HEK293T (cell line): ENCODE measurements at regions not wholly inside any gene's neighbourhood (a gene's known extent, or its start where the extent isn't known, plus 50 kb on each side); places are given as distances from the start of the nearest gene placed in this dataset.

Experiments
- CTCF ChIA-PET: fragments of 350-600 bp; formaldehyde crosslinking; extraction: SDS; loops from one replicate; lab custom pipeline; 2021; ENCODE audit warnings: antibody characterized with exemption, inconsistent platforms; lab: Yijun Ruan, JAX
- POLR2A ChIA-PET: fragments of 350-600 bp; formaldehyde crosslinking; extraction: SDS; loops from one replicate; lab custom pipeline; 2020; ENCODE audit warnings: antibody characterized with exemption, inconsistent platforms; lab: Yijun Ruan, JAX
- DNase-seq: peaks from one replicate; pipeline ENCODE4 v3.0.0; 2012; ENCODE audit warnings: mixed read lengths; ENCODE audit errors: extremely low spot score
- ARNT ChIP-seq: fragments of 450-650 bp; IDR thresholded peaks from 2 replicates; pipeline ENCODE4 v1.6.1; 2017; ENCODE audit warnings: mild to moderate bottlenecking
- BHLHE40 ChIP-seq: fragments of 450-650 bp; IDR thresholded peaks from 2 replicates; pipeline ENCODE4 v1.6.1; 2016; ENCODE audit warnings: mild to moderate bottlenecking, moderate library complexity, borderline replicate concordance
- CTBP1 ChIP-seq: fragments of 450-650 bp; IDR thresholded peaks from 2 replicates; pipeline ENCODE4 v1.6.1; 2016; ENCODE audit warnings: borderline replicate concordance
- ELF4 ChIP-seq: fragments of 450-650 bp; IDR thresholded peaks from 2 replicates; pipeline ENCODE4 v1.6.1; 2017; ENCODE audit warnings: antibody characterized with exemption
- FOXA1 ChIP-seq: fragments of 450-650 bp; IDR thresholded peaks from 2 replicates; pipeline ENCODE4 v1.6.1; 2016; ENCODE audit warnings: mild to moderate bottlenecking
- FOXK2 ChIP-seq: fragments of 450-650 bp; IDR thresholded peaks from 2 replicates; pipeline ENCODE4 v1.6.1; 2016; ENCODE audit warnings: mild to moderate bottlenecking
- FOXM1 ChIP-seq: fragments of 450-650 bp; IDR thresholded peaks from 2 replicates; pipeline ENCODE4 v1.6.1; 2017; ENCODE audit warnings: mild to moderate bottlenecking, borderline replicate concordance
- HDGF ChIP-seq: fragments of 450-650 bp; IDR thresholded peaks from 2 replicates; pipeline ENCODE4 v1.6.1; 2017; ENCODE audit warnings: antibody characterized with exemption, borderline replicate concordance
- L3MBTL2 ChIP-seq: fragments of 450-650 bp; conservative IDR thresholded peaks from 2 replicates; pipeline ENCODE4 v1.6.1; 2016; ENCODE audit warnings: mild to moderate bottlenecking
- LEF1 ChIP-seq: fragments of 450-650 bp; IDR thresholded peaks from 2 replicates; pipeline ENCODE4 v1.6.1; 2017; ENCODE audit warnings: mild to moderate bottlenecking, borderline replicate concordance
- NFRKB ChIP-seq: fragments of 450-650 bp; IDR thresholded peaks from 2 replicates; pipeline ENCODE4 v1.6.1; 2016; ENCODE audit warnings: mild to moderate bottlenecking, moderate library complexity
- SP1 ChIP-seq: fragments of 450-650 bp; IDR thresholded peaks from 2 replicates; pipeline ENCODE4 v1.6.1; 2017
- SUZ12 ChIP-seq: fragments of 450-650 bp; IDR thresholded peaks from 2 replicates; pipeline ENCODE4 v1.6.1; 2016; ENCODE audit warnings: mild to moderate bottlenecking
- TARDBP ChIP-seq: fragments of 450-650 bp; IDR thresholded peaks from 2 replicates; pipeline ENCODE4 v1.6.1; 2016
- ZNF384 ChIP-seq: fragments of 450-650 bp; IDR thresholded peaks from 2 replicates; pipeline ENCODE4 v1.6.1; 2016
- TF ChIP-seq, protein P1 (sequence below): fragments of 450-650 bp; IDR thresholded peaks from 2 replicates; pipeline ENCODE4 v1.6.1; 2016

GRCh38 chr13:74625541-74625940 is 491.3 kb upstream of the KLF12 start:
- CTCF ChIA-PET = no interaction called here
- no peak for DNase-seq
- POLR2A ChIA-PET = no interaction called here
- TF ChIP-seq ZNF384 (no peak), SP1 (no peak), ELF4 (no peak), NFRKB (no peak), LEF1 (no peak), TARDBP (no peak), SUZ12 (no peak)

DNA sequence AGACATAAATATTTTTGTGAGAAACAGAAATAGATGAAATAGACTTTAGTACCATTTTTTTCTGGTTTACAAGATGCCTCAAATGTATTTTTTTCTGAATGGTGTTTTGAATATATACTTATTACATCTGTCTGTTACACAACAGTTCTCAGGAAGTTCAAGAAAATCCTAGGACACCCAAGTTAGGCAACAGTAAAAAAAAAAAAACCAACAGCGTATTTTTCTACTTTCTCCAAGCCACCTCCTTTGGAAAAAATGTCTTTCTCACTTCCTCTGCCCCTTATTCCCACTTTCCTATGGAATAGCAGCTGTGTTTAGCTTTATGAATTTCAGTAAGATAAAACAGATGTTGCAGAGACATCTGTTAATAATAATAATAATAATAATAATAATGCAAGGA is 489.6 kb upstream of the KLF12 start:
- ChIA-PET CTCF (no interaction called here), POLR2A (no interaction called here)
- no peak for DNase-seq
- no peak for TF ChIP-seq FOXK2
- no peak for TF ChIP-seq SUZ12
- TF ChIP-seq ZNF384 = no peak
- no peak for TF ChIP-seq TARDBP
- no peak for TF ChIP-seq HDGF

GRCh38 chr13:74622284-74622683 is 488.1 kb upstream of the KLF12 start:
- ChIA-PET POLR2A (no interaction called here), CTCF (no interaction called here)
- no peak for DNase-seq
- TF ChIP-seq SP1 (no peak), ARNT (no peak), CTBP1 (no peak), ZNF384 (no peak), FOXK2 (no peak), TARDBP (no peak), FOXM1 (no peak), SUZ12 (no peak), NFRKB (no peak), LEF1 (no peak), BHLHE40 (no peak), ELF4 (no peak), FOXA1 (no peak), L3MBTL2 (no peak), HDGF (no peak)
- TF ChIP-seq, protein P1, sequence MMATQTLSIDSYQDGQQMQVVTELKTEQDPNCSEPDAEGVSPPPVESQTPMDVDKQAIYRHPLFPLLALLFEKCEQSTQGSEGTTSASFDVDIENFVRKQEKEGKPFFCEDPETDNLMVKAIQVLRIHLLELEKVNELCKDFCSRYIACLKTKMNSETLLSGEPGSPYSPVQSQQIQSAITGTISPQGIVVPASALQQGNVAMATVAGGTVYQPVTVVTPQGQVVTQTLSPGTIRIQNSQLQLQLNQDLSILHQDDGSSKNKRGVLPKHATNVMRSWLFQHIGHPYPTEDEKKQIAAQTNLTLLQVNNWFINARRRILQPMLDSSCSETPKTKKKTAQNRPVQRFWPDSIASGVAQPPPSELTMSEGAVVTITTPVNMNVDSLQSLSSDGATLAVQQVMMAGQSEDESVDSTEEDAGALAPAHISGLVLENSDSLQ = no peak

GRCh38 chr13:74620711-74621110 is 486.5 kb upstream of the KLF12 start:
- TF ChIP-seq HDGF = no peak
- no peak for TF ChIP-seq ARNT
- TF ChIP-seq BHLHE40 = no peak
- no peak for TF ChIP-seq NFRKB
- DNase-seq = no peak
- ChIA-PET CTCF (no interaction called here), POLR2A (no interaction called here)

DNA sequence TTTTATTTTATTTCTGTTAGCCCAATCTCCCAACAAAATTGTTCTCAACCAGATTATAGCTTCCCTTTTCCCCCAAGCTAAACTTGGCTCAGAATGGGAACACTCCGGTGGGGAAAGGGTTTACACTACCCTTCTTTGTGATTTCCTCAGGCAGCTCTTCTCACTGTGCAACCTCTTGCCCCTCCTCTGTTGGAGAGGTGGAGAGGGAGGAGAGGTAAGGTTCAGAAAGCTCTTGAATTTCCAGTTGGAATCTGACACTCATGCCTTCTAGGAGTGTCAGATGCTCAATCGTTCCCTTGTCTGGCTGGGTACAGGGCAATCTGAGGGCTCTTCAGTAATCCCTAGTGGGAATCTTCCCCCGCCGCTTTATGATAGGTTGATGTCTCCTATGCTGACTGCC is 486.1 kb upstream of the KLF12 start:
- ChIA-PET CTCF (no interaction called here), POLR2A (no interaction called here)
- no peak for DNase-seq
- TF ChIP-seq ARNT (no peak), BHLHE40 (no peak), FOXK2 (no peak), SP1 (no peak), SUZ12 (no peak), L3MBTL2 (no peak)
- TF ChIP-seq, protein P1 = no peak

- CTCF ChIA-PET = no interaction called here
- TF ChIP-seq BHLHE40 (no peak), NFRKB (no peak), TARDBP (no peak), L3MBTL2 (no peak), FOXA1 (no peak), ELF4 (no peak), LEF1 (no peak), FOXM1 (no peak), FOXK2 (no peak), ARNT (no peak), SUZ12 (no peak), SP1 (no peak), CTBP1 (no peak), ZNF384 (no peak), HDGF (no peak)
- TF ChIP-seq, protein P1 = no peak
- POLR2A ChIA-PET = interaction anchor here (0.5 kb wide), 1 partner anchor 453 kb away, joined by 3 read pairs; no protein-coding TSS in a partner anchor
- DNase-seq = no peak
Measured at GRCh38 chr13:74597526-74597925, 463.3 kb upstream of the KLF12 start.

- ChIA-PET CTCF (no interaction called here), POLR2A (no interaction called here)
- no peak for TF ChIP-seq FOXA1
- TF ChIP-seq L3MBTL2 = no peak
- TF ChIP-seq ZNF384 = no peak
- TF ChIP-seq LEF1 = no peak
- TF ChIP-seq, protein P1 = no peak
- no peak for TF ChIP-seq HDGF
- no peak for TF ChIP-seq SUZ12
- TF ChIP-seq BHLHE40 = no peak
- TF ChIP-seq NFRKB = no peak
- TF ChIP-seq ELF4 = no peak
- no peak for TF ChIP-seq SP1
- no peak for TF ChIP-seq TARDBP
- no peak for TF ChIP-seq CTBP1
- no peak for TF ChIP-seq FOXM1
- TF ChIP-seq FOXK2 = no peak
- TF ChIP-seq ARNT = no peak
- DNase-seq = no peak
Measured at GRCh38 chr13:74596691-74597090, 462.5 kb upstream of the KLF12 start.
